ENCODE measurements at regions not wholly inside any gene's neighbourhood (a gene's known extent, or its start where the extent isn't known, plus 50 kb on each side); places are given as distances from the start of the nearest gene placed in this dataset.

DNA sequence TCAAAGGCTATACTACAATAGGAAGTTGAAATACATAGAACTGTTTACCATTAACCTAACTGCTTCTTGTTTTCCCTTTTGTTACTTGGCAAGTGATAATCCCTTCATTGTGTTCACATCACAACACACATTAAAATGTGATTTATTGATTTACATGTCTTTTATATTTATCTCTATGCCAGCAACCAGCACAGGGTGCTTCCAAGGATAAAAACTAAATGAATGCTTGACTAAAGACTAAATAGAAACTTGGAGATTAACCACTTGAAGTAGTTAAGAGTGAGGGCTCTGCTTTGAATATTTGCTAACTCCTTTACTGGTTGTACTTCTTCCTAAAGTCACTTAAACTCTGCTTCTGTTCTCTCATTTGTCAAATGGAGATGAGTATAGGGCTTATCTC, 1730.6 kb downstream of the EFNA5 start:
- TF ChIP-seq POLR2AphosphoS5 (IDR thresholded peaks at IDR 0.05; ENCODE audit: borderline replicate concordance, low read depth, low read length) (no peak), FOXP2 (optimal IDR thresholded peaks at IDR 0.05; ENCODE audit: control extremely low read depth, extremely low read length, insufficient read depth) (no peak), EZH2 (IDR thresholded peaks at IDR 0.05) (no peak)
- no peak overlapping the region for H3K4me3 ChIP-seq
- no peak overlapping the region for H3K9ac ChIP-seq (ENCODE audit: insufficient read length)
- no peaks in the 10 kb centered on the region for H3K36me3 ChIP-seq (ENCODE audit: insufficient read depth, low read length)
- H3K27ac ChIP-seq, result no peak overlapping the region
- no peak for DNase-seq (ENCODE audit: low read depth, low spot score)
- no peaks in the 10 kb centered on the region; the same call in 1 of the 2 replicates for H3K9me3 ChIP-seq (ENCODE audit: low read depth, low read length)

DNA sequence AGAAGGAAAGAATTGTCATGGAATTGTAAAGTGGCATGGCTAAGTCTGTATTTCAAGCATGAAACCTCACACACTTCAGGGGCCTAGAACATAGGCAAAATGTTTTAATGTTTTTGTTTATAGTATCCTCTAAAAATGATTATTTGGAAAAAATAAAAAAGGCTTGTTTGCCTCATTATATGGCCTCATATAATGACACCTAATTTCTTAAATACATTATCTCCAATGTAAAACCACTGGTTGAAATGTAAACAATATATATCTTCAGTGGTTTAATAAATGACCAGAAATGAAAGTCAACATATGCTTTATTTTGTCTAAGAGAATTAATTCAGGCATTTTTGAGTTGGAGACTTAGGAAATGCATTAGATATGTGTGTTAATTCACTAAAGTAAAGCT, 1736.6 kb downstream of the EFNA5 start:
- DNase-seq (ENCODE audit: low read depth, low spot score), result no peak
- H3K36me3 ChIP-seq (ENCODE audit: insufficient read depth, low read length), result no peaks in the 10 kb centered on the region
- no peak overlapping the region for H3K27ac ChIP-seq
- H3K4me3 ChIP-seq, result no peak overlapping the region
- no peaks in the 10 kb centered on the region; the same call in 1 of the 2 replicates for H3K9me3 ChIP-seq (ENCODE audit: low read depth, low read length)
- TF ChIP-seq POLR2AphosphoS5 (IDR thresholded peaks at IDR 0.05; ENCODE audit: borderline replicate concordance, low read depth, low read length) (no peak), EZH2 (IDR thresholded peaks at IDR 0.05) (no peak), FOXP2 (optimal IDR thresholded peaks at IDR 0.05; ENCODE audit: control extremely low read depth, extremely low read length, insufficient read depth) (no peak)
- no peak overlapping the region for H3K9ac ChIP-seq (ENCODE audit: insufficient read length)

DNA sequence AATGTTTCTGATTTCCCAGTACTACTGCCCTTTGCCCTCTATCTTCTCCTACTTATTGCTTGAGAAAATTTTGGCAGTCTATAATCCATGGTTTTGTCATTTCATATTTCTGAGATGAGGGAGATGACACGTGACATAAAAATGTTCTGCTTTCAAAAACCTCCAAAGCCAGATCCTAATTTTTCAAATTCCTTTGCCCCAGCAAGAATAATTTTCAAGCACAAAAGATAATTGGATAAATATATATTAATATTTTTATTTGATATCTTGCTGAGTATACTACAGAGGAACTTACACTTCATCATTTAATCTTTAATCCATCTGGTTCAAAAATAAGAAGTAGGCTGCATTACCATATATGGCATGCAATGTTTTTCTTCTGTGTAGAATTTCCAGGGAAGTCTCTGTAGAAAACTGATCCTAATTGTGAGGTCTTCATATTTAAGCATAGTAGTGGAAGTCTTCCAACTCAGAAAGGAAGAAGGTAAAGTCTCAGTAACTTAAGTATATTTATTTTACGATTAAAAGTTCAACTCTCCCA, 1738.8 kb downstream of the EFNA5 start:
- H3K9ac ChIP-seq (ENCODE audit: insufficient read length), result no peak overlapping the region
- H3K27ac ChIP-seq, result 0 out of 2 replicates have a peak overlapping the region, but pooled peaks have one; percentile 14
- no peak overlapping the region for H3K4me3 ChIP-seq
- DNase-seq (ENCODE audit: low read depth, low spot score), result no peak
- TF ChIP-seq EZH2 (IDR thresholded peaks at IDR 0.05), result no peak
- no peak for TF ChIP-seq FOXP2 (optimal IDR thresholded peaks at IDR 0.05; ENCODE audit: control extremely low read depth, extremely low read length, insufficient read depth)
- no peak for TF ChIP-seq POLR2AphosphoS5 (IDR thresholded peaks at IDR 0.05; ENCODE audit: borderline replicate concordance, low read depth, low read length)
- H3K36me3 ChIP-seq (ENCODE audit: insufficient read depth, low read length), result no peaks in the 10 kb centered on the region
- H3K9me3 ChIP-seq (ENCODE audit: low read depth, low read length), result no peaks in the 10 kb centered on the region

GRCh38 chr5:105929858-105930257, 1740.9 kb downstream of the EFNA5 start:
- TF ChIP-seq POLR2AphosphoS5 (IDR thresholded peaks at IDR 0.05; ENCODE audit: borderline replicate concordance, low read depth, low read length), result no peak
- TF ChIP-seq EZH2 (IDR thresholded peaks at IDR 0.05), result no peak
- no peak for TF ChIP-seq FOXP2 (optimal IDR thresholded peaks at IDR 0.05; ENCODE audit: control extremely low read depth, extremely low read length, insufficient read depth)

DNA sequence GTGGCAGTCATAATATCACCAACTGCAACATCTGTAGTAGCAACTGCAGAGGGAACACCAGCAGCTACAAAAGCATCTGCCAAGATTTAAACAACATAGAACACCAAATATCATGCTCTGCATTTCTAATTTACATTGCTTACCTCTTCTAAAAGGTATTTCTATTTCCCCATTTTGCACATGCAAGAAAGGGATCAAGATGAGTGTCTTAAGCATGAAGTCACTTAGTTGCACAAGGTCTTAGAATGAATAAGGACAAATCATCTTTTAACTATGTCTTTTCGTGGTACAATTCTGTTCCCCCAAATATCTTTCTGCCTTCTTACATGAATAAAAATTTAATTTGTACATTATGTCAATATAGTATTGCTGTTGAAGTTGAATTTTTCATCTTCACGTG, 1746.4 kb downstream of the EFNA5 start:
- no peak for DNase-seq (ENCODE audit: low read depth, low spot score)
- Histone ChIP-seq H3K9me3 (ENCODE audit: low read depth, low read length) (no peaks in the 10 kb centered on the region), H3K9ac (ENCODE audit: insufficient read length) (no peak overlapping the region), H3K27ac (no peak overlapping the region), H3K36me3 (ENCODE audit: insufficient read depth, low read length) (no peaks in the 10 kb centered on the region), H3K4me3 (no peak overlapping the region)
- TF ChIP-seq FOXP2 (optimal IDR thresholded peaks at IDR 0.05; ENCODE audit: control extremely low read depth, extremely low read length, insufficient read depth), result no peak
- TF ChIP-seq POLR2AphosphoS5 (IDR thresholded peaks at IDR 0.05; ENCODE audit: borderline replicate concordance, low read depth, low read length), result no peak
- no peak for TF ChIP-seq EZH2 (IDR thresholded peaks at IDR 0.05)

More at GRCh38 chr5:105929858-105930257, 1740.9 kb downstream of the EFNA5 start:
- Histone ChIP-seq H3K4me3 (no peak overlapping the region), H3K9ac (ENCODE audit: insufficient read length) (no peak overlapping the region), H3K36me3 (ENCODE audit: insufficient read depth, low read length) (no peaks in the 10 kb centered on the region), H3K27ac (no peak overlapping the region), H3K9me3 (ENCODE audit: low read depth, low read length) (no peaks in the 10 kb centered on the region)
- no peak for DNase-seq (ENCODE audit: low read depth, low spot score)

GRCh38 chr5:105922574-105922973, 1748.2 kb downstream of the EFNA5 start:
- Histone ChIP-seq H3K27ac (no peak overlapping the region), H3K4me3 (no peak overlapping the region), H3K9me3 (ENCODE audit: low read depth, low read length) (no peaks in the 10 kb centered on the region), H3K36me3 (ENCODE audit: insufficient read depth, low read length) (no peaks in the 10 kb centered on the region), H3K9ac (ENCODE audit: insufficient read length) (no peak overlapping the region)
- TF ChIP-seq POLR2AphosphoS5 (IDR thresholded peaks at IDR 0.05; ENCODE audit: borderline replicate concordance, low read depth, low read length), result no peak
- no peak for TF ChIP-seq EZH2 (IDR thresholded peaks at IDR 0.05)
- no peak for TF ChIP-seq FOXP2 (optimal IDR thresholded peaks at IDR 0.05; ENCODE audit: control extremely low read depth, extremely low read length, insufficient read depth)
- DNase-seq (ENCODE audit: low read depth, low spot score), result no peak

GRCh38 chr5:105922080-105922479, 1748.7 kb downstream of the EFNA5 start:
- Histone ChIP-seq H3K4me3 (no peak overlapping the region), H3K9ac (ENCODE audit: insufficient read length) (no peak overlapping the region), H3K27ac (peak overlapping the region; percentile 5; the same call in 1 of the 2 replicates), H3K9me3 (ENCODE audit: low read depth, low read length) (no peaks in the 10 kb centered on the region), H3K36me3 (ENCODE audit: insufficient read depth, low read length) (no peaks in the 10 kb centered on the region)
- DNase-seq (ENCODE audit: low read depth, low spot score), result no peak
- no peak for TF ChIP-seq FOXP2 (optimal IDR thresholded peaks at IDR 0.05; ENCODE audit: control extremely low read depth, extremely low read length, insufficient read depth)
- no peak for TF ChIP-seq POLR2AphosphoS5 (IDR thresholded peaks at IDR 0.05; ENCODE audit: borderline replicate concordance, low read depth, low read length)
- TF ChIP-seq EZH2 (IDR thresholded peaks at IDR 0.05), result no peak

DNA sequence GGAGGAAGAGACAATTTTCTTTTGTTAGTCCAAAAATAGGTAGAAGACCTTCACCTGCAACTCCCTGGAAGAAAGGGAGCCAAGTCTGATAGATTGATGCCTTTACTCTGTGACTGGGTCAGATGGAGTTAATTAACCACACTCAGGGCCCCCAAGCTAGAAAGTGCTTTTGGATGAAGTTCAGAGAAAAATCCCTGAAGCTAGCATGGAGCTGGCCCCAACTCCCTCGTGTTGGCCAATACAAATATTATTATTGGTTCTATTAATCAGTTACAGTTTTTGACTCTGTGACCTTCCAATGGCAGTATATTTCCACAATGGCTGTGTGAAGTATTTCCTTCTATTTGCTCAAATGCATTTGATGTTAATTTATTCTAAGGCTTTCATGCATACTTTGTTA, 1753.5 kb downstream of the EFNA5 start:
- no peak overlapping the region for H3K4me3 ChIP-seq
- TF ChIP-seq POLR2AphosphoS5 (IDR thresholded peaks at IDR 0.05; ENCODE audit: borderline replicate concordance, low read depth, low read length) (no peak), FOXP2 (optimal IDR thresholded peaks at IDR 0.05; ENCODE audit: control extremely low read depth, extremely low read length, insufficient read depth) (no peak), EZH2 (IDR thresholded peaks at IDR 0.05) (no peak)
- H3K9ac ChIP-seq (ENCODE audit: insufficient read length), result no peak overlapping the region
- no peaks in the 10 kb centered on the region for H3K9me3 ChIP-seq (ENCODE audit: low read depth, low read length)
- no peaks in the 10 kb centered on the region for H3K36me3 ChIP-seq (ENCODE audit: insufficient read depth, low read length)
- H3K27ac ChIP-seq, result no peak overlapping the region
- DNase-seq (ENCODE audit: low read depth, low spot score), result no peak

GRCh38 chr5:105907016-105907415, 1763.7 kb downstream of the EFNA5 start:
- TF ChIP-seq POLR2AphosphoS5 (IDR thresholded peaks at IDR 0.05; ENCODE audit: borderline replicate concordance, low read depth, low read length) (no peak), EZH2 (IDR thresholded peaks at IDR 0.05) (no peak), FOXP2 (optimal IDR thresholded peaks at IDR 0.05; ENCODE audit: control extremely low read depth, extremely low read length, insufficient read depth) (no peak)
- H3K9ac ChIP-seq (ENCODE audit: insufficient read length), result no peak overlapping the region
- no peaks in the 10 kb centered on the region for H3K9me3 ChIP-seq (ENCODE audit: low read depth, low read length)
- no peak overlapping the region for H3K4me3 ChIP-seq
- no peaks in the 10 kb centered on the region for H3K36me3 ChIP-seq (ENCODE audit: insufficient read depth, low read length)
- no peak overlapping the region for H3K27ac ChIP-seq
- DNase-seq (ENCODE audit: low read depth, low spot score), result no peak

Measured in SK-N-MC (cell line).